ENCODE measurements at regions not wholly inside any gene's neighbourhood (a gene's known extent, or its start where the extent isn't known, plus 50 kb on each side); places are given as distances from the start of the nearest gene placed in this dataset.

DNA sequence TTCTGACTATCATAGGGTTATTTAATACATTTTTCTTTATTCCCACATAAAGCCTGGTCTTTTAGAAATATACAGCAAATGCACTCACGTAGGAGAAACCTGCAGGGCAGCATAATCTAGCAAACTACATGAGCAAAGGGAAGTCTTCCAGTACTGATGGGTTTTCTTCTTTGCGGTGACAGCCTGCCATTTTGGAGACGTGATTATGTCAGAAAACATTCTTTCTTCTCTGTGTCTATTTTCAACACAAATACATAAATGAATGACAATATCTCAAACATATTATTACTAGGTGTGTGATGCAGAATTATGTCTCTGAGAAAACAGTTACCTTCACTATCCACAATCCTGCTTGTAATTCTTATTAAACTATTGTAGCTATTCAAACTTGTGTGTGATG is 425.0 kb downstream of the GPAM start:
- TF ChIP-seq POLR2A (IDR thresholded peaks at IDR 0.05): no peak
- TF ChIP-seq, protein P1, sequence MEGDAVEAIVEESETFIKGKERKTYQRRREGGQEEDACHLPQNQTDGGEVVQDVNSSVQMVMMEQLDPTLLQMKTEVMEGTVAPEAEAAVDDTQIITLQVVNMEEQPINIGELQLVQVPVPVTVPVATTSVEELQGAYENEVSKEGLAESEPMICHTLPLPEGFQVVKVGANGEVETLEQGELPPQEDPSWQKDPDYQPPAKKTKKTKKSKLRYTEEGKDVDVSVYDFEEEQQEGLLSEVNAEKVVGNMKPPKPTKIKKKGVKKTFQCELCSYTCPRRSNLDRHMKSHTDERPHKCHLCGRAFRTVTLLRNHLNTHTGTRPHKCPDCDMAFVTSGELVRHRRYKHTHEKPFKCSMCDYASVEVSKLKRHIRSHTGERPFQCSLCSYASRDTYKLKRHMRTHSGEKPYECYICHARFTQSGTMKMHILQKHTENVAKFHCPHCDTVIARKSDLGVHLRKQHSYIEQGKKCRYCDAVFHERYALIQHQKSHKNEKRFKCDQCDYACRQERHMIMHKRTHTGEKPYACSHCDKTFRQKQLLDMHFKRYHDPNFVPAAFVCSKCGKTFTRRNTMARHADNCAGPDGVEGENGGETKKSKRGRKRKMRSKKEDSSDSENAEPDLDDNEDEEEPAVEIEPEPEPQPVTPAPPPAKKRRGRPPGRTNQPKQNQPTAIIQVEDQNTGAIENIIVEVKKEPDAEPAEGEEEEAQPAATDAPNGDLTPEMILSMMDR (IDR thresholded peaks at IDR 0.05): no peak
